ENCODE measurements at regions not wholly inside any gene's neighbourhood (a gene's known extent, or its start where the extent isn't known, plus 50 kb on each side); places are given as distances from the start of the nearest gene placed in this dataset.
"Not testable (repeated sequence)": the region's sequence is repeated elsewhere in the genome, so short reads cannot be mapped to it uniquely, and the experiment has no call there.

GRCh38 chr14:48333221-48333920, 658.0 kb upstream of the MDGA2 start:
- Histone ChIP-seq H3K9me3 (ENCODE audit: insufficient read depth, low read length) (no peaks in the 10 kb centered on the region), H3K36me3 (ENCODE audit: insufficient read depth, insufficient read length, low read length) (no peaks in the 10 kb centered on the region), H3K4me3 (ENCODE audit: insufficient read length, low read depth) (no peak overlapping the region), H3K4me1 (ENCODE audit: insufficient read depth, insufficient read length) (no peaks in the 10 kb centered on the region), H3K27me3 (ENCODE audit: insufficient read depth, insufficient read length) (no peaks in the 10 kb centered on the region), H3K9ac (ENCODE audit: insufficient read length, low read depth) (no peak overlapping the region)
- DNase-seq (ENCODE audit: low read depth, low spot score), result no peak
- TF ChIP-seq YY1 (IDR thresholded peaks at IDR 0.05; ENCODE audit: insufficient read depth, insufficient read length) (no peak), ZNF274 (IDR thresholded peaks at IDR 0.05; ENCODE audit: low read depth, low read length) (no peak), SUZ12 (IDR thresholded peaks at IDR 0.05; ENCODE audit: extremely low read depth, insufficient read depth, insufficient read length) (no peak)

DNA sequence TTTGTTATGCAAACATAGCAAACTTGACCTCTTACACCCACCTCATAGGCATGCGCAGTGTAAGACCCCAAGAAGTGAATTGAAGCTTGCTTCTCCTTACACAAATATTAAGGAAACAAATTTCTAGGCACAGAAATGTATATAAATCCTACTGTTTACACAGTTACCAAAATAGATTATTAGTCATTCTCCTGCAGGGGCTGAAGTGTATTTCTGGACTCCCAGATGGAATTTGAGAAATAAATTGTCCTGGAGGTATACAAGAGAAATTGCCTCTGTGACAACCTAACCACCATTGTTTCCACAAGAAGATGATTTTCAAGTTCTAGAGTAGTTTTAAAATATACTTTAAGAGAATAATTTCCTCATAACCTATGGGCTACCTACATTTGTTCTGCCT, 656.0 kb upstream of the MDGA2 start:
- H3K9ac ChIP-seq (ENCODE audit: insufficient read length, low read depth), result no peak overlapping the region
- no peak for DNase-seq (ENCODE audit: low read depth, low spot score)
- no peaks in the 10 kb centered on the region for H3K36me3 ChIP-seq (ENCODE audit: insufficient read depth, insufficient read length, low read length)
- no peaks in the 10 kb centered on the region for H3K9me3 ChIP-seq (ENCODE audit: insufficient read depth, low read length)
- TF ChIP-seq YY1 (IDR thresholded peaks at IDR 0.05; ENCODE audit: insufficient read depth, insufficient read length) (no peak), ZNF274 (IDR thresholded peaks at IDR 0.05; ENCODE audit: low read depth, low read length) (no peak), SUZ12 (IDR thresholded peaks at IDR 0.05; ENCODE audit: extremely low read depth, insufficient read depth, insufficient read length) (no peak)
- H3K27me3 ChIP-seq (ENCODE audit: insufficient read depth, insufficient read length), result no peaks in the 10 kb centered on the region
- no peak overlapping the region for H3K4me3 ChIP-seq (ENCODE audit: insufficient read length, low read depth)
- H3K4me1 ChIP-seq (ENCODE audit: insufficient read depth, insufficient read length), result no peaks in the 10 kb centered on the region

DNA sequence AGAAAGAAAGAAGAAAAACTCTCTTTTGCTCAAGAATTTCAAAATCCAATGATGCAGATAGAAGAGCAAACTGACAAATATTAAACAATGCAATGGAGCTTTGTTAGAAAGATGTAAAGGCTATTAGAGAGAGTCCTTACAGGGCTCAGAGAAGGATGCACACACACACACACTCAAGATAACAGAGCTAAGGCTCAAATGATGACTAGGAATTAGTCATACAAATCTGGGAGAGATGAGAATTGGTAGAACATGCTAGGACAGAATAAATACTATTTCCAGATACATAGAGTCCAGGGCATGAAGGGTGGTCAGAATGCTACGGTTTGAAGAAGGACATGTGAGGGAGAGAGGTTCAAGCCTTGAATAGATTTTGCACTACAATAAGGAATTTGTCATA, 650.1 kb upstream of the MDGA2 start:
- H3K4me1 ChIP-seq (ENCODE audit: insufficient read depth, insufficient read length), result no peaks in the 10 kb centered on the region
- no peak overlapping the region for H3K9ac ChIP-seq (ENCODE audit: insufficient read length, low read depth)
- no peaks in the 10 kb centered on the region for H3K36me3 ChIP-seq (ENCODE audit: insufficient read depth, insufficient read length, low read length)
- no peak for DNase-seq (ENCODE audit: low read depth, low spot score)
- no peaks in the 10 kb centered on the region for H3K27me3 ChIP-seq (ENCODE audit: insufficient read depth, insufficient read length)
- no peaks in the 10 kb centered on the region for H3K9me3 ChIP-seq (ENCODE audit: insufficient read depth, low read length)
- H3K4me3 ChIP-seq (ENCODE audit: insufficient read length, low read depth), result no peak overlapping the region
- TF ChIP-seq ZNF274 (IDR thresholded peaks at IDR 0.05; ENCODE audit: low read depth, low read length) (no peak), SUZ12 (IDR thresholded peaks at IDR 0.05; ENCODE audit: extremely low read depth, insufficient read depth, insufficient read length) (no peak), YY1 (IDR thresholded peaks at IDR 0.05; ENCODE audit: insufficient read depth, insufficient read length) (no peak)

GRCh38 chr14:48323665-48324064, 648.3 kb upstream of the MDGA2 start:
- Histone ChIP-seq H3K36me3 (ENCODE audit: insufficient read depth, insufficient read length, low read length) (no peaks in the 10 kb centered on the region), H3K4me1 (ENCODE audit: insufficient read depth, insufficient read length) (no peaks in the 10 kb centered on the region), H3K9ac (ENCODE audit: insufficient read length, low read depth) (no peak overlapping the region), H3K4me3 (ENCODE audit: insufficient read length, low read depth) (no peak overlapping the region), H3K27me3 (ENCODE audit: insufficient read depth, insufficient read length) (no peaks in the 10 kb centered on the region), H3K9me3 (ENCODE audit: insufficient read depth, low read length) (no peaks in the 10 kb centered on the region)
- TF ChIP-seq YY1 (IDR thresholded peaks at IDR 0.05; ENCODE audit: insufficient read depth, insufficient read length) (no peak), SUZ12 (IDR thresholded peaks at IDR 0.05; ENCODE audit: extremely low read depth, insufficient read depth, insufficient read length) (no peak), ZNF274 (IDR thresholded peaks at IDR 0.05; ENCODE audit: low read depth, low read length) (no peak)
- DNase-seq (ENCODE audit: low read depth, low spot score), result no peak

- DNase-seq (ENCODE audit: low read depth, low spot score), result no peak
- Histone ChIP-seq H3K36me3 (ENCODE audit: insufficient read depth, insufficient read length, low read length) (no peaks in the 10 kb centered on the region), H3K9ac (ENCODE audit: insufficient read length, low read depth) (no peak overlapping the region), H3K27me3 (ENCODE audit: insufficient read depth, insufficient read length) (no peaks in the 10 kb centered on the region), H3K4me1 (ENCODE audit: insufficient read depth, insufficient read length) (no peaks in the 10 kb centered on the region), H3K4me3 (ENCODE audit: insufficient read length, low read depth) (no peak overlapping the region), H3K9me3 (ENCODE audit: insufficient read depth, low read length) (no peaks in the 10 kb centered on the region)
- TF ChIP-seq SUZ12 (IDR thresholded peaks at IDR 0.05; ENCODE audit: extremely low read depth, insufficient read depth, insufficient read length) (no peak), YY1 (IDR thresholded peaks at IDR 0.05; ENCODE audit: insufficient read depth, insufficient read length) (no peak), ZNF274 (IDR thresholded peaks at IDR 0.05; ENCODE audit: low read depth, low read length) (no peak)
Observed at GRCh38 chr14:48319823-48320222, 644.4 kb upstream of the MDGA2 start.

GRCh38 chr14:48304729-48305128, 629.3 kb upstream of the MDGA2 start:
- H3K9ac ChIP-seq (ENCODE audit: insufficient read length, low read depth), result no peak overlapping the region
- H3K36me3 ChIP-seq (ENCODE audit: insufficient read depth, insufficient read length, low read length), result no peaks in the 10 kb centered on the region
- DNase-seq (ENCODE audit: low read depth, low spot score), result no peak
- no peaks in the 10 kb centered on the region for H3K27me3 ChIP-seq (ENCODE audit: insufficient read depth, insufficient read length)
- no peak overlapping the region for H3K4me3 ChIP-seq (ENCODE audit: insufficient read length, low read depth)
- TF ChIP-seq ZNF274 (IDR thresholded peaks at IDR 0.05; ENCODE audit: low read depth, low read length) (no peak), YY1 (IDR thresholded peaks at IDR 0.05; ENCODE audit: insufficient read depth, insufficient read length) (no peak), SUZ12 (IDR thresholded peaks at IDR 0.05; ENCODE audit: extremely low read depth, insufficient read depth, insufficient read length) (no peak)
- no peaks in the 10 kb centered on the region for H3K9me3 ChIP-seq (ENCODE audit: insufficient read depth, low read length)
- H3K4me1 ChIP-seq (ENCODE audit: insufficient read depth, insufficient read length), result no peaks in the 10 kb centered on the region

- DNase-seq (ENCODE audit: low read depth, low spot score), result no peak
- TF ChIP-seq ZNF274 (IDR thresholded peaks at IDR 0.05; ENCODE audit: low read depth, low read length) (no peak), YY1 (IDR thresholded peaks at IDR 0.05; ENCODE audit: insufficient read depth, insufficient read length) (no peak), SUZ12 (IDR thresholded peaks at IDR 0.05; ENCODE audit: extremely low read depth, insufficient read depth, insufficient read length) (no peak)
- Histone ChIP-seq H3K9ac (ENCODE audit: insufficient read length, low read depth) (no peak overlapping the region), H3K9me3 (ENCODE audit: insufficient read depth, low read length) (no peaks in the 10 kb centered on the region), H3K4me1 (ENCODE audit: insufficient read depth, insufficient read length) (no peaks in the 10 kb centered on the region), H3K36me3 (ENCODE audit: insufficient read depth, insufficient read length, low read length) (no peaks in the 10 kb centered on the region), H3K4me3 (ENCODE audit: insufficient read length, low read depth) (no peak overlapping the region), H3K27me3 (ENCODE audit: insufficient read depth, insufficient read length) (no peaks in the 10 kb centered on the region)
Observed at GRCh38 chr14:48289701-48290100, 614.3 kb upstream of the MDGA2 start.

DNA sequence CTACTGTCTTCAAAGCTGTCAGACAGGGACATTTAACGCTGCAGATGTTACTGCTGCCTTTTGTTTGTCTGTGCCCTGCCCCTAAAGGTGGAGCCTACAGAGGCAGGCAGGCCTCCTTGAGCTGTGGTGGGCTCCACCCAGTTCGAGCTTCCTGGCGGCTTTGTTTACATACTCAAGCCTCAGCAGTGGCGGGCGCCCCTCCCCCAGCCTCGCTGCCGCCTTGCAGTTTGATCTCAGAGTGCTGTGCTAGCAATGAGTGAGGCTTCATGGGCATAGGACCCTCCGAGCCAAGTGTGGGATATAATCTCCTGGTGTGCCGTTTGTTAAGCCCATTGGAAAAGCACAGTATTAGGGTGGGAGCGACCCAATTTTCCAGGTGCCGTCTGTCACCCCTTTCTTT, 609.8 kb upstream of the MDGA2 start:
- H3K27me3 ChIP-seq (ENCODE audit: insufficient read depth, insufficient read length); H3K9ac ChIP-seq (ENCODE audit: insufficient read length, low read depth); H3K4me3 ChIP-seq (ENCODE audit: insufficient read length, low read depth); DNase-seq (ENCODE audit: low read depth, low spot score); H3K9me3 ChIP-seq (ENCODE audit: insufficient read depth, low read length); H3K36me3 ChIP-seq (ENCODE audit: insufficient read depth, insufficient read length, low read length); H3K4me1 ChIP-seq (ENCODE audit: insufficient read depth, insufficient read length): not testable (repeated sequence)
